ENCODE measurements at regions not wholly inside any gene's neighbourhood (a gene's known extent, or its start where the extent isn't known, plus 50 kb on each side); places are given as distances from the start of the nearest gene placed in this dataset.

GRCh38 chr11:134975866-134976376 is 563.9 kb upstream of the B3GAT1 start:
- TF ChIP-seq YY1 (tag by site-specific recombination; IDR thresholded peaks at IDR 0.05), result no peak
- no peak for TF ChIP-seq ZNF660 (tag by site-specific recombination; IDR thresholded peaks at IDR 0.05)
- no peak for TF ChIP-seq CTCF (tag by site-specific recombination; IDR thresholded peaks at IDR 0.05)

Measured in HEK293 (cell line).